ENCODE measurements at regions not wholly inside any gene's neighbourhood (a gene's known extent, or its start where the extent isn't known, plus 50 kb on each side); places are given as distances from the start of the nearest gene placed in this dataset.
"Not testable (repeated sequence)": the region's sequence is repeated elsewhere in the genome, so short reads cannot be mapped to it uniquely, and the experiment has no call there.

GRCh38 chr3:153268564-153269279 is 106.7 kb downstream of the RAP2B start:
- no peak for DNase-seq

- no peak for DNase-seq
These were observed 107.7 kb downstream of the RAP2B start for GRCh38 chr3:153269730-153270129.

GRCh38 chr3:153273217-153273616 is 111.2 kb downstream of the RAP2B start:
- no peak for DNase-seq

- DNase-seq, result no peak
These were observed 111.9 kb downstream of the RAP2B start for GRCh38 chr3:153273767-153274435.

GRCh38 chr3:153274561-153274960 is 112.5 kb downstream of the RAP2B start:
- no peak for DNase-seq

GRCh38 chr3:153275514-153275913 is 113.5 kb downstream of the RAP2B start:
- no peak for DNase-seq

GRCh38 chr3:153277029-153277428 is 115.0 kb downstream of the RAP2B start:
- DNase-seq, result no peak

GRCh38 chr3:153281236-153281997 is 119.4 kb downstream of the RAP2B start:
- not testable (repeated sequence) for DNase-seq

GRCh38 chr3:153282355-153282754 is 120.3 kb downstream of the RAP2B start:
- no peak for DNase-seq

- peak; percentile 75 for DNase-seq
These were observed 122.4 kb downstream of the RAP2B start for GRCh38 chr3:153284282-153284938.

- DNase-seq, result no peak
These were observed 123.2 kb downstream of the RAP2B start for GRCh38 chr3:153285194-153285641.

- no peak for DNase-seq
These were observed 124.0 kb downstream of the RAP2B start for GRCh38 chr3:153285982-153286381.

GRCh38 chr3:153287017-153287416 is 125.0 kb downstream of the RAP2B start:
- no peak for DNase-seq

GRCh38 chr3:153289334-153289808 is 127.3 kb downstream of the RAP2B start:
- DNase-seq, result no peak

GRCh38 chr3:153290268-153291015 is 128.4 kb downstream of the RAP2B start:
- no peak for DNase-seq

- no peak for DNase-seq
These were observed 129.1 kb downstream of the RAP2B start for GRCh38 chr3:153291059-153291685.

- no peak for DNase-seq
These were observed 131.2 kb downstream of the RAP2B start for GRCh38 chr3:153293265-153293664.

- no peak for DNase-seq
These were observed 133.9 kb downstream of the RAP2B start for GRCh38 chr3:153295901-153296300.

GRCh38 chr3:153305189-153305588 is 143.2 kb downstream of the RAP2B start:
- DNase-seq, result no peak

GRCh38 chr3:153311541-153311940 is 149.5 kb downstream of the RAP2B start:
- no peak for DNase-seq

- no peak for DNase-seq
These were observed 151.4 kb downstream of the RAP2B start for GRCh38 chr3:153313302-153313965.

Data from femur (tissue), 1 donor.